Suppressor macrophage treated with lipopolysaccharide for 1 hour (primary cell): ENCODE measurements at regions not wholly inside any gene's neighbourhood (a gene's known extent, or its start where the extent isn't known, plus 50 kb on each side); places are given as distances from the start of the nearest gene placed in this dataset.

Experiments
- DNase-seq, 3 donors: peaks; one replicate each; pipeline ENCODE4 v3.0.0-alpha.2; 2020 to 2022

DNA sequence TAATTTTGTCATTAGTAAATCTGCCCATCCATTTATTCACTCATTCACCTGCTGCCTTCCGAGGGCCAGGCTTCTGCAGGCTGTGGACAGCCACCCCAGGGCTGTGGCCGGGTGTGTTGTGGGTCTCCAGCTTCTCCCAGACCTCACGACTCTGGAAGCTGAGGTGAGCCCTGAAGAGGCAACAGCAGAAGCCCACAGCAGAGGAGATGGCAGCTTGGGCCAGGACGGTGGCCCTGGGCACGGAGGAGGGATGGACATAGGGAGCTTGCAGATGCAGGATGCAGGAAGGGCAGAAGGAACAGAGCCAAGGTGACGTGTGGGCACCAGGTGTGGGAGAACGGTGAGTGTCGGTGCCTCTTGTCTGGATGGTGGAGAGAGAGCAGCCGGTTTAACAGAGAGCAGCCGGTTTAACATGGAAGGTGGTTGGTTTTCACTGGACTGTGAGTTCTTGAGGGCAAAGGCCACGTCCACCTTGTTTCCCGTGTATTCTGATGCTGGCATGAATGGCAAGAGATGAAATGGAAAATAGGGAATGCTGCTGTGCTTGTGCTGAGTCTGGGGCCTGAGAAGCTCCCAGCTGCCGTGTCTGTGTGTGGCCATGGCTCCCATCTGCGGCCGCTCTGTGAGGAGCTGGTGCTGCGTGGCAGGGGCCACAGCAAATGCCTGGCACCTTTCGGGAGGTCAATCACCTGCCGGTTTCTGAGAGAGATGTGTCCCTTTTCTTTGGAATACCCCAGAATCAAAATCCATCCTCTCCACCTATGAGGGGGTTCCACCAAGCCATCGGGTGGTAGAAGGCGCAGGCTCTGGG is 669.9 kb downstream of the BRD1 start:
- DNase-seq = no peak

DNA sequence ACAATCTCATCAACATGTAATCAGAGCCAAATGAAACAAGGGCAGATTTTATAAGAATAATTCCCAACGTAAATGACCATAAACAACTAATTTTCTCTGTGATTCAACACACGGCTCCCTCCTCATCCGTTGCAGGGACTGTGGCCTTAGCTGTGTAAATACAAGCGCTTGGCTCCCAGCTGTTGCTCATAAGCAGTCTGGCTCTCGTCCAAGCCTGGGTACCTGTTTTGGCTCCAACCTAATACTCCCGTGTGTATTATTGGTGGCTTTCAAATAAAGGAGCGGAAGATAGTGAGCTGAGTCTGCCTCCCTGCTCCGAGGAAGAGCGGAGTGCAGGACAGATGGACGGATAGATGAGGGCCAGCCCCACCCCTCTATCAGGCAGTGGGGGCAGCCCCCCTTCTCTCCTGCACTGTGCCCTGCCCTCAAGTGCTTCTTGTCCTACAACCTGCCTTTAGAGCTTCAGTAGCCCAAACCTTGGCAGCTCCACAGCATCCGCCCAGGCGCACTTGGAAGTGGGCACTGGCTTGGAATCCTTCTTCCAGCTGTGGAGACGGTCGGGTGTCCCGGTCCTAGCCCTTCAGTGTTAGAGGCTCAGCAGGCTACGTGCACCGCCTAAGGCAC is 670.9 kb downstream of the BRD1 start:
- no peak for DNase-seq

DNA sequence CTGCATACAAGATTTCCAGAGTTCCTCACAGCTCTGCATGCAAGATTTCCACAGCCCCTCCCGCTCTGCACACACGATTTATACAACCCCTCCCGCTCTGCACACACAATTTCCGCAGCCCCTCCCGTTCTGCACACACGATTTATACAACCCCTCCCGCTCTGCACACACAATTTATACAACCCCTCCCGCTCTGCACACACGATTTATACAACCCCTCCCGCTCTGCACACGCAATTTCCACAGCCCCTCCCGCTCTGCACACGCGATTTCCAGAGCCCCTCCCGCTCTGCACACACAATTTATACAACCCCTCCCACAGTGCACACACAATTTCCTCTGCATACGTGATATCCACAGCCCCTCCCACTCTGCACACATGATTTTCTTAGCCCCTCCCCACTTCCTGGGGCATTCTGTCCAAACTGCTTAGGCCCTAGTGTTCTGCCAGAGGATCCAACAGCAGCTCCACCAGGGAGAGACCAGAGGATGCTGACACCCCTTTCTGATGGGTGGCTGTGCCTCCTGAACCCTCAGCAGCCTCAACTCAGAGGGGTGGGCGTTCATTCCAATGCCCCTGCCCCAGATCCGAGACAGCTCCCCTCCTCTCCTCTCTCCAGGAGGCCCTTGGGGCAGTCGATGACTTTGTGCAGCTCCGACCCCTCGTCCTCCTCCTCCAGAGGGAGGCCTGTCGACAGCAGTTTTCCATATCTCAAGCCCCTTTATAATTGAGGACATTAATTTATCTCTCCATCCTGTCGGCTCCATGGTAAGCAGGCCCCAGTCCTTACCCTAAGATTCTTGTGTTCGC is 671.7 kb downstream of the BRD1 start:
- DNase-seq = no peak

DNA sequence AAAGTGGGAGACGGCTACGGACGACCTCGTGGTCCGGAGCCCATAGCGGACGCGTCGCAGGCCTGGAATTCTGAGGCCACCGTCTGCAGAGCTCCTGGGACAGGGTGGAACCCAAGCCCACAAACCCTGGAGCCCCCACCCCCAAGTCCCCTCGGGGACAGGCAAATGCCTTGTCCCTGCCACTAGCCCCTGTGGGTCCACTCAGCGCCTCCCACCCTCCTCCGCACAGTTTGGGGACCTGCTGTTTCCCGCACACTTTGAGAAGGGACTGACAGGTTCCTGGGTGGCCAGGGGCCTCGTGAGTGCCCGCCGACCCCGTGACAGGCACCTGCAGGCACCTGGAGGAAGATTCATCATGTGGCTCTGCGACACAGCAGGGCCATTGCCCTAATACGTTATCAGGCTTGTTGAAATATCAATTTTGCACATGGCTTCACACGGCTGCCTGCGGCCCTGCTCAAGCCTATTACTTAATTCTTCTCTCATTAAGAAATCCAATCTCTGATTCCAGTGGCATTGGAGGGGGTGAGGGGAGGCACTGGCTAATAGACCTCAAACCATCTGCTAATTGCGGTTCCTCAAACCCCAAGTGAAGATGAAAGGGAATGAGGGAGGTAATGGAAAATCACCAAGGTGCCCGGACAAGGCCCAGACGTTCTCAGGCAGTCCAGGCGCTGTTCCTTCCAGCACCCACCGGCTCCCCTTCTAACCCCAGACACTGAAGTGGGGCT is 672.5 kb downstream of the BRD1 start:
- DNase-seq = no peak

DNA sequence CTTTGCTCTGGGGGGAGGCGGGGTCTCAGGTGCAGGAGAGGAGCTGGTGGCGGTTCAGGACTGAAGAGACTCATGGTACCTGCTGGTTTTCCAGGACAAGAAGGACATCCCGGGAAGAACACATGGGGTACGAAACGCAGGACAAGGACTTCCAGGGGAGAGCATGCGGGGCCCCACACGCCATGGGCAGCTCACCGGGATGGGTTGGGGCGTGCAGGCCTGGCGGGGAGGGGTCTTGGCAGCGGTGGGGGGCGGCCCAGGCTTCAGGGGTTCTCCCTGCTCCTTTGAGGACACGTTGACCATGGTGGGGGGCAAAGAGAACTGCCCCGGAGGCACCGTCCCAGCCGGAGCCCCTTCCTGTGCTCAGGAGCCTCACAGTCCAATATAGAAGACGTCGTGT is 673.2 kb downstream of the BRD1 start:
- no peak for DNase-seq

DNA sequence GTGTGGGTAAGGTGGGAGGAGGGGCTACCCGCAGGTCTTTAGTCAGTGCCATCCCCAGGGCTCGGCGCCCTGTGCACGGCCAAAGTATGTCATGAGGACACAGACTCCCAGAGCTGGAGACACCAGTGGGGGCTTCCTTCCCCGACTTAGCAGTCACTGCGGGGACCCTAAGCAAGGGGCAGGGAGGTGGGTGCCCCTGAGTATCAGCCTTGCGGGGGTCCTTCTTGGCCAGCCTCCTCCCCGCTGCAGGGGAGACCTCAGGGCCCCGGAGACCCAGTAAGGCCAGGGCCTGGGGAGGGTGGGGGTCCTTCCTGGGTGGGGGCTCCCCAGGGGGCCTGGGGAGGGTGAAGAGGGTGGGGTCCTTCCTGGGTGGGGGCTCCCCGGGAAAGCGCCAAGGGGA is 673.8 kb downstream of the BRD1 start:
- no peak for DNase-seq

DNA sequence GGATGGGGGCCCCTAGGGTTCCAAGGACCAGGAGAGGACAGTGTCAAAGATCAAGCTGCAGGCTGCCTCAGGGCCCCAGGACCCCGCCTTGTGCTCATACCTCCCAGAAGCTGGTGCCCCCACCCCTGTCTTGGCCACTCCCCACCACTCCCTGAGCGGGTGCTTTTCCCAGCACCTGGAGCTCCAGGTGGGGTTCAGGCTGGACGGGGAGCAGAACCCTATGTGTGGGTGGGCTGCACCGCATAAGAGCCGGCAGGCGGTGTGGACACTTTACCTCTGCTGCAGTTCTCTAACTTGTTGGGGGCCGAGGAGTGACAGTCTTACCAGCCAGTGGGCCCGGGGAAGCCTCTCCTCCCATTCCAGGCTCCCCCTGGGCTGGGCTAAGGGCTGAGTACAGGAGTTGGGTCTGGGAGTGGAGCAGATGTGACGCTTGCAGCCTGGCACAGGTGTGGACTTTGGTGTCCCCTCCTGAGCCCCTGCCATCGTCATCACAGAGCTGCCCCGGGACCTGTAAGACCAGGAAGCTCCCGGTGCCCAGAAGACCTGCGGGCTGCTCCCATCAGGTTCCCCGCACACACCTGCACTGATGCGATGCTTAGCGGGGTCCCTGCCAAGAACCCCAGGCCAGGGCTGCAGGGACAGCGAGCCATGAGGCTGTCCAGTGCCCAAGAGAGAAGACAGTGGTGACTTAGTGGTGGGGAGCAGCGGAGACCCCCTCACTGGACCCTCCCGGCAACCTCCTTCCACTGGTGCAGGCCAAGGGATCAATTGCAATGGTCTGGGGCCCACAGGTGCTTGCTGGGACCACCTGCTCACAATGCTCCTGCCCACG is 674.5 kb downstream of the BRD1 start:
- DNase-seq = no peak

DNA sequence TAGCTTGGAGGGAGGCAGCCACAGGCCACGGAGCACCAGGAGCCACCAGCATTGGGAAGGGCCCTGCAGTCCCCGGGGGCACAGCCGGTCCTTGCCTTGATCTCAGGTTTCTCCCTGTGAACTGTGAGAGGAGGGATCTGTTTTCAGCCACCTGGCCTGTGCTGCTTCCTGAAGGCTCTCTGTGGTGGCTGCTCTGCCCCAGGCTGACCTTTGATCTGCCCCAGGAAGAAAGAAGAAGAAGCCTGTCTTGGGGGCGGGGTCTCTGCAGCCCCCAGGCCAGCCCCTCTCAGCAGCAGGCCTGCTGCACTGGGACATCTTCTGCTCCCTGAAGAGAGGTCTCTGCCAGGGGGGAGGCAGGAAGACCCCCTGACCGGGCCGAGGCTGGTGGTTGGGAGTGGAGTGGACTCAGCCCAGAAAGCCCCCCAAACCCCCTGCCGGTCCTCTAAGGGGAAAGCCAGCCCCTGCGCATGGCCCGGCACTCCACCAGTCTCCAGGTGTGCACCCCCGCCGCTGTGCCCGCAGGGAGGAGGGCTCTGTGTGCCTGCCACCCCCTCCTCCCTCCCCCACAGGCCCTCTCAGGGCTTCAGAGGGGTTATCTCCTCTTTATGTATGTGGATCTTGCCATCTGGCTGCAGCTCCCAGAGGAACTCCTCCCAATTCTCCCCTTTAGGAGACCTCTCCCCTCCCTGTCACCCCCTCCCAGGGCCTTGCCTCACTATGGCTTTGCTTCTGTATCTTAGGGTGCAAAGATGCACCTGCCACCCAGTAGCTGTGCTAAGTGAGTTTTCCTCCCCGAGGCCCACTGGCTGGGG is 675.3 kb downstream of the BRD1 start:
- no peak for DNase-seq

DNA sequence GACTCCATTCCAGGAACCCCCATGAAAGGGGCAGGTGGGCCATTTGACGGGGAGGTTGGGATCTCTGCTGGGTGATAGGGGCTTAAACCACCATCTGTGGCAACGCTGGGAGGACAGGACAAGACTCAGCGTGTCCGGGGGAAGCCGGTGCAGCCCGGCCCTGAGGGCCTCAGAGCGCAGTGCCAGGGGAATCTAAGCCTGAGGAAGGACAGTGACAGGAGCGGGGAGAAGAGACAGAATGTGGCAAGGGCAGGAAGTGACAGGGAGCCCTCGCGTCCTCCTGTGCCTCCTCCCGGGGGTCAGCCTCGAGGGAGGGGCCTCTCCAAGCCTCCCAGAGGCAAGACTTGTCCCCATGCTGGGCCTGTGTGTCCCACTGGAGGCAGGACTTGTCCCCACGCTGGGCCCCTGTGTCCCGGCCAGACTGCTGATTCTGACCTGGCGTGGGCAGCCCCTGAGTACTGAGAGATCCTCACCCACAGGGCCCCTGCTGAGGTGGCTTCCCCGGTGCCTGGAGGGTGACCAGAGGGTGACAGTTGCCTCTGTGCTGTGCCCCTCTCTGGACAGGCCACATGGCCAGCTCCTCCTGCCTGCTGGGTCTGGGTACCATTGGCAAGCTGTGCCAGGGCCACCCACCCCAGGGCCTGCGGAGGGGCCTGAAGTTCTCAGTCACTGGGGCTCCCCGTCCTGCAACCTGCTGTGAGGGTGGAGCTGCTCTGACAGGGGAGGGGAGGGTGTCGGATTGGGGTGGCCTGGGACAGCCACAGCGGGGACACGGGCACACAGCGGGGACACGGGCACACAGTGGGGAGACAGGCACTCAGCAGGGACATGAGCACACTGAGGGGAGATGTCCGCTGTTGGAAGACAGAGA is 676.2 kb downstream of the BRD1 start:
- DNase-seq = no peak

DNA sequence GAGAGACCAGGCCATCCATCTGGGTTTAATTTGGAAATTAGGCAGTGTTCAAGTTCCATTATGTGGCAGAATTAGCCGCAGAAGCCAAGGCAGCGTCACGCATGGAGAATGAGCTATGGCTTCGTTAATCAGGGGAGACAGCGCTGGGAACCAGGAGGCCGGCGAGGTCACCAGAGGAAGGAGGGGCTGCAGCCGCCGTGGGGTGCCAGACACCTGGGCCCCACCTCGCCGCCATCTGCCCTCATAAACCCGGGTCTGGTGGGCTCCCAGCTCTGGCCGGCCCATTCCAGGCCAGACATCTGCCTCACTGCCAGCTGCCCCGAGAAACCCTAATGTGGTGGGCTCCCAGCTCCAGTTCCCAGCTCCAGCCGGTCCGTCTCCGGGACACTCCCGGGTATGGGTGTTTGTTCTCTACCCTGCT is 676.9 kb downstream of the BRD1 start:
- DNase-seq = no peak

DNA sequence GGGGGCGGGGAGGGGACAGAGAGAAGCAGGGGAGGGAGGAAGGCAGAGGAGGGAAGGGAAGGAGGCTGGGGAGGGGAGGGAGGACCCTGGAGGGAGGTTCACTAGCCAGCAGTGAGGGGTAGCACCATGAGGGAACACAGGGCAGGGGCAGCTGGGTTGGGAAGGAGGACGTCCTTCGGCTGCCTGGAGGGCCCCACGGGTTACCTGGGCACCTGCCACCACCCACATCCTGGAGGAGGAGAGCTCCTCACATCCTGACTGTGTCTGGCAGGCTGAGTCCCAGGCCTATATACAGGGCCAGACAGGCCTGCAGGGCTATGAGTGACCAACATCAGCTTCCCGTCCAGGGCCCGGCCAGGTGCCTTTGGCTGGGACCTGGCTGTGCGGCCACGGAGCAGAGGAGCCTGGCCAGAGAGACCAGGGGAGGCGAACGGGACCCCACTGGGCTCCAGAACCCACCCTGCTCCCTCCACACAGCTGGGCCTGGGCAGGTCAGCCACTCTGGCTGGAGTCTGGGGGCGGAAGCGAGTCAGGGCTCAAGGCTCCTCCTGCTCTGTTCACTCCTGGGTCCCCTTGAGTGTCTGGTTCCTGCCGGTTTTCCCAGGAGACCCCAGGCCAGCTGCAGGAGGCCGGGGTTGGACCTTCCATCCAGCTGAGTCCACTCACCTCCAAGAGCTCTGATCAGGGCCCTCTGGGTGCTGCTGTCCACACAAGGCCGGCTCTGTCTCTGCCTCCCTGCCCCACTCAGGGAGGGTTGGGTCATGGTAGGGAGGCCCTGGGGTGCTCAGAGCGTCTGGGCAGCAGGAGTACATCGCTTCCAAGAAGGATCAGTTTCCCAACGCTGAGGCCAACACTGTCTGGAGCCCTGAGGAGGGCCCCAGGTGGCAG is 677.7 kb downstream of the BRD1 start:
- no peak for DNase-seq

DNA sequence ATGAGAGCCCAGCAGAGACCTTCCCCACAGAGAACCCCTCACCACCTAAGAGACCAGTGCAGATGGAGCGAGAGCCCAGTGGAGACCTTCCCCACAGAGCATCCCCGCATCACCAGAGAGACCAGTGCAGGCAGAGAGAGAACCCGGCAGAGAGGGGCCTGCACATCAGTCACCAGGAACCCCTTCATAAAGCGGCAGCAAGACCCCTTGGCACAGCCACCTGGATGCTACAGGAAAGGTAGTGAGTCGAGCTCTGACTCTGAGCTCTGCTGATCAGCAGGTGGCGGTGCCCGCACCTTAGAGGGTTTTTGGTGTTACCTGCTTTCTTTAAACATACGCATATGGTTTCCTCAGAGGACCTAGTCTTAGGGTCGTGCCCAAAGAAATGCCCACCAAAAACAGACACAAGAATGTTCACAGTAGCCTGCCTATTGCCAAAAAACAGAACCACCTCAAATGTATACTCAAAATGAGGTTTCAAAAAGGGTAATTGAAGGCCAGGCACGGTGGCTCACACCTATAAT is 678.7 kb downstream of the BRD1 start:
- no peak for DNase-seq

DNA sequence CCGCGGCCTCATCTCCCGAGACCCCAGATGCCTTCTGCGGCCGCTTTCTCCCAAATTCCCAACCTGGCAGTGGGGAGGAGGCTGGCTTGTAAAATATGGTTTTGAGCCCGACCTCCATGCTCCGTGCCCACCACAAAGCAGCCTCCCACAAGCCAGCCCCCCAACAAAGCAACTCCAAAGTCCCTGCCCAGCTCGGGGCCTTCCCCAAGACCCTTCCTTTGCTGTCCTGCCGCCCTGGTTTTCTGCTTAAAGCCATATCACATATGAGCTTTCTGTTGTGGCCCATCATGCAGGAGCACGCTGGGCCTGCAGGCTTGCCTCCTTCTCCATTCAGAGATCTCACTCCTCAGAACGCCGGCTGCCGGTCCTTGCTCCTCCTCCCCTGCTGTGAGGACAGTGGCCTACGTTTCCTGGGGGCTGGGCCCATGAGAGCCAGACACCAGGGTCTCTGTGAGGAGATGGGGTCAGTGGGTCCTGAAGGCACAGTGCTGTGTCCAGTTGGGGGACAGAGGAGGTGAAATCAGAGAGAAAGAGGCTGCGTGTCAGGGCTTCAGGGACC is 680.0 kb downstream of the BRD1 start:
- no peak for DNase-seq

DNA sequence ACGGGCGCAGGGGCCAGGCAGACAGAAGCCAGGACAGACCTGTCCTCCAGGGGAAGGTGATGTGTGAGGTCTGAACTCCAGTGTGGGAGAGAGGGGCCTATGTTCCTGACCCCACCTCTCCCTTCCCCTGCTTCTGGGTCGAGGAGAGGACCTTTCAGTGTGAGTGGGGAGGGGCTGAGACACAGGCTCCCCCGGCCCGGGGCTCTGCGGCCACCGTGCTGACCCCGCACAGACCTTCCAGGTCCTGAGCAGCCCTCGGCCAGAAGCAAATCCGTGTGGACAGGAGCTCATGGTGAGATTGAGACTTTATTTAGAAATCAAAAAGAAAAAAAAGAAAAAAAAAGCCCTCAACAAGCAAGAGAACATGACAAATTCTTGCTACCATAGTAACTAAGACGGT is 680.5 kb downstream of the BRD1 start:
- no peak for DNase-seq

DNA sequence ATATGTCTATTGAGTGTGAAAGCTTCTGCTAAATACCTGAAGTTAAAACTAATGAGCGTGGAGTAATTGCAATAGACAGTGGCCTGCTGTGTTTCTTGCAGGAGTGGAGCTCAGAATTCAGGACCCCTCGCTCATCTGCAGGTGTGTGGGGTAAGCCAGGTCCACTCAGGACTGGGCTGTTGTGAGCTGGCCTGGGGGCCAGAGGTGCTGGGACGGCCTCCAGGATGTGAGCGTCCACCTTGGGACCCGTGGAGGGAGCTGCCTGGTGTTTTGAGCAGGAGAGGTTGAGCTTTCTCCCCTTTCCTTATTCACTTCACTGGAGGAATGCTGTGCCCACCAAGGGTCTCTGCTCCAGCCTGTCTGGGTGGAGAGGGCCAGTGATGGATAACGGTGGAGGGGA is 681.2 kb downstream of the BRD1 start:
- no peak for DNase-seq

DNA sequence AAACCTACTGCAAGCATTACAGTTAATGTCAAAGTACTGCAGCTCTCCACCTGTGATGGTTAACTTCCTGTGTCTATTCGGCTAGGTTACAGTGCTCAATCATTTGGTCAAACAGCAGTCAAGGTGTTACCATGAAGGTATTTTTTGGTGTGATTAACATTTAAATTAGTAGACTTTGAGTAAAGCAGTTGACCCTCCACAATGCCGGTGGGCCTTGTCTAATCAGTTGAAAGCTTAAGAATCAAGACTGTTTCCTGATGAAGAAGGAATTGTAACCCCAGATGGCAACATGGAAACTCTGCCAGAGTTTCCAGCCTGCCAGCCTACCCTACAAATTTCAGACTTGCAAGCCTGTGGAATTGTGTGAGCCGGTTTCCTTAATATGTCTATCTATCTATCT is 683.9 kb downstream of the BRD1 start:
- DNase-seq = no peak

DNA sequence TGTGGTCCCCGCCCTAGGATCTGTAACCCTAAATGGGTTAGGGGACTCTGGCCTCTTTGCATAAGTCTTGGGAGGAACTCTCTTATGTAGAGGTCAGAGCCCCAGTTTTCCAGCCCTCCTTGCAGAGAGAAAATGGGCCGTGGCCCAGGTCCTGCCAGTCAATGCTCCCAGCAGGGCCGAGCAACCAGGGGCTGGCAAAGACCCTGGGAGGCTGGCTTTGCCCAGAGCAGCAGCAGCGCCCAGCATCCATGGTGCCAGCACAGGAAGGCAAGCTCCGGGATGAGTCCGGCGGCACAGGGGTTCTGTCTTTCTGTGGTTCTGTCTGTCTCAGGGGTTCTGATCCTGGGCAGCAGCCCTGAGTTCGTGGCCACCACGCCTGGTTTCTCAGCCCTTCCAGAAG is 684.8 kb downstream of the BRD1 start:
- DNase-seq = no peak

DNA sequence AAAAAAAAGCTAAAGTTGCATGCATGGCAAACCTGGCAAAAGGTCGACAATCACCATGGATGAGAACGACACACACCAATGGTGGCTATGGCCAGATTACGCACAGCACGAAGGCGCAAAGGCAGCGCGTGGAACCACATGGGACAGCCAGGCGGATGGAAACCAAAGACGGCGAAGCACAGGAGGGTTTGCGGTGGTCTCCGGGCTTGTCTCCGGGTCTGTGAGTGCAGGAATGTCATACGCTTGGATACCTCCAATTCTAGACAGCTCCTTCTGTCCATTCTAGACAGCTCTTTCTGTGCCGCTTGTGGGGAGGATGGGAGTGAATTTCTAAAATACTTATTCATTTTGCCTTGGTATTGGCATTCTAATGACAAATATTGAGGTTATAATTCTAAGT is 685.4 kb downstream of the BRD1 start:
- no peak for DNase-seq

DNA sequence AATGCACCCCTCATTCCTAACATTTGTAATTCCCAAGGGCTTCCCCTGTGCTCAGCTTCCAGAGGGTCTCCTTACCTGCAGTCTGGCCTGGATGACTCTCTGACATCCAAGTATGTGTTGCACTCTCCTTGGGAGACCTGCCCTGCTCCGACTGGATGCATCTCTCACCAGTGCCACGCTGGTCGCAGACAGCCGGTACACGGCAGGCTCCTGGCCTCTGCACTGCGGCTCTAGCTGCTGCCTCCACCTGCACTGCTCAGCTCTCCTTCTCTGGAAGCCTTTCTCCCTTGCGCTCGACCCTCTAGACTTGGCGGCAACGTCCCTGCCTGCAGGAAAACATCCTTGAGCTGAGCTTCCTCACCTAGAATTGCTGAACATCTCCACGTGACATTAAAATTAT is 685.9 kb downstream of the BRD1 start:
- DNase-seq = no peak
